AG10803 (cell line): ENCODE measurements at regions not wholly inside any gene's neighbourhood (a gene's known extent, or its start where the extent isn't known, plus 50 kb on each side); places are given as distances from the start of the nearest gene placed in this dataset.

Experiments
- DNase-seq: peaks from one replicate; pipeline ENCODE4 v3.0.0; 2010; ENCODE audit warnings: low read depth
- H3K4me3 ChIP-seq: 2 replicates; pipeline ENCODE4 v1.5.1; 2011; ENCODE audit warnings: mild to moderate bottlenecking, low read length, control low read depth
- CTCF ChIP-seq: conservative IDR thresholded peaks from 2 replicates; pipeline ENCODE4 v1.5.1; 2011; ENCODE audit warnings: mild to moderate bottlenecking, low read length, control low read depth, inconsistent platforms

GRCh38 chr12:115407036-115407435 lies 723.1 kb upstream of the TBX3 start:
- no peak for TF ChIP-seq CTCF
- DNase-seq: no peak
- H3K4me3 ChIP-seq: no peak overlapping the region

GRCh38 chr12:115405471-115405860 lies 721.5 kb upstream of the TBX3 start:
- no peak for TF ChIP-seq CTCF
- DNase-seq: no peak

GRCh38 chr12:115404761-115405470 lies 720.9 kb upstream of the TBX3 start:
- peak; percentile 94 for DNase-seq
- peak overlapping the region; percentile 18 for H3K4me3 ChIP-seq
- no peak for TF ChIP-seq CTCF

More at GRCh38 chr12:115405471-115405860, 721.5 kb upstream of the TBX3 start:
- no peak overlapping the region for H3K4me3 ChIP-seq

- no peak for TF ChIP-seq CTCF
- no peak overlapping the region for H3K4me3 ChIP-seq
- no peak for DNase-seq
Measured at GRCh38 chr12:115403689-115404088, 719.7 kb upstream of the TBX3 start.

- TF ChIP-seq CTCF: no peak
- no peak overlapping the region for H3K4me3 ChIP-seq
- DNase-seq: no peak
Measured at GRCh38 chr12:115403253-115403652, 719.3 kb upstream of the TBX3 start.

- no peak for TF ChIP-seq CTCF
- no peak overlapping the region for H3K4me3 ChIP-seq
Measured at GRCh38 chr12:115402443-115403180, 718.6 kb upstream of the TBX3 start.

GRCh38 chr12:115401761-115402160 lies 717.8 kb upstream of the TBX3 start:
- no peak for TF ChIP-seq CTCF

More at GRCh38 chr12:115402443-115403180, 718.6 kb upstream of the TBX3 start:
- DNase-seq: peak; percentile 40

More at GRCh38 chr12:115401761-115402160, 717.8 kb upstream of the TBX3 start:
- H3K4me3 ChIP-seq: no peak overlapping the region
- no peak for DNase-seq
